ENCODE measurements at regions not wholly inside any gene's neighbourhood (a gene's known extent, or its start where the extent isn't known, plus 50 kb on each side); places are given as distances from the start of the nearest gene placed in this dataset.

DNA sequence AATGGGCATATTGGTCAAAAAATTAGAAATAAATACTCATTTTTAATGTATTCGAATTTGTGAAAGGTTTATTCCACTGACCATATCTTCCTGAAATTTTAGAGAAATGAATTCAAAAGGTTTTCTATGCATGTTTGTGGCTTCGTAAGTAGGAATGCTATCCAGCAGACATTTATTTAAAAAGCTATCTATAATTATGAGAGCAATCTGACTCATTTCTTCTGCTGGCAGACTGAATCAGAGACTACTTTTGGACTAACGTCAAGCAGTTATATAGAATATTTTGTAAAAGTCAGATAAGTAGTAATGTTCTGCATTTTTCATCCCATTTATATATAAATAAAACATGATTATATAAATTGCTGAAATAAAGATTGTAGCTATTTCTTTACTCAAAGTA lies 125.0 kb downstream of the SPCS3 start:
- Histone ChIP-seq H3K9me3 (ENCODE audit: control insufficient read depth, insufficient read depth, low read length) (no peaks in the 10 kb centered on the region), H3K4me3 (ENCODE audit: low read depth, low read length) (no peak overlapping the region), H3K27me3 (ENCODE audit: control insufficient read depth, insufficient read depth, low read length) (no peaks in the 10 kb centered on the region), H3K27ac (ENCODE audit: low read depth, low read length) (no peak overlapping the region)
- ChIA-PET POLR2A (no interaction called here), CTCF (no interaction called here)
- no peak for DNase-seq (ENCODE audit: low read depth, low spot score)
- TF ChIP-seq, protein P1, sequence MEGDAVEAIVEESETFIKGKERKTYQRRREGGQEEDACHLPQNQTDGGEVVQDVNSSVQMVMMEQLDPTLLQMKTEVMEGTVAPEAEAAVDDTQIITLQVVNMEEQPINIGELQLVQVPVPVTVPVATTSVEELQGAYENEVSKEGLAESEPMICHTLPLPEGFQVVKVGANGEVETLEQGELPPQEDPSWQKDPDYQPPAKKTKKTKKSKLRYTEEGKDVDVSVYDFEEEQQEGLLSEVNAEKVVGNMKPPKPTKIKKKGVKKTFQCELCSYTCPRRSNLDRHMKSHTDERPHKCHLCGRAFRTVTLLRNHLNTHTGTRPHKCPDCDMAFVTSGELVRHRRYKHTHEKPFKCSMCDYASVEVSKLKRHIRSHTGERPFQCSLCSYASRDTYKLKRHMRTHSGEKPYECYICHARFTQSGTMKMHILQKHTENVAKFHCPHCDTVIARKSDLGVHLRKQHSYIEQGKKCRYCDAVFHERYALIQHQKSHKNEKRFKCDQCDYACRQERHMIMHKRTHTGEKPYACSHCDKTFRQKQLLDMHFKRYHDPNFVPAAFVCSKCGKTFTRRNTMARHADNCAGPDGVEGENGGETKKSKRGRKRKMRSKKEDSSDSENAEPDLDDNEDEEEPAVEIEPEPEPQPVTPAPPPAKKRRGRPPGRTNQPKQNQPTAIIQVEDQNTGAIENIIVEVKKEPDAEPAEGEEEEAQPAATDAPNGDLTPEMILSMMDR (IDR thresholded peaks at IDR 0.05; ENCODE audit: low read depth, low read length), result no peak

DNA sequence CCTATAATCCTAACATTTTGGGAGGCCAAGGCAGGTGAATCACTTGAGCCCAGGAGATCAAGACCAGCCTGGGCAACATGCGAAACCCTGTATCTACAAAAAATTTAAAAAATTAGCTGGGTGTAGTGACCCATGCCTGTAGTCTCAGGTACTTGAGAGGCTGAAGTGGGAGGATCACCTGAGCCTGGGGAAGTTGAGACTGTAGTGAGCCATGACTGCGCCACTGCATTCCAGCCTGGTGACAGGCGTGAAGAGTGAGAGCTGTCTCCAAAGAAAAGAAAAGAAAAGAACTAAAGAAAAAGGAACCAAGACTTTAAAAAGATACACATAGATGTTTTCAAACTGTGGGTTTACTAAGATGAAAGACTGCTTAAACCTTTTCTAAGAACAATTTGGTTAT lies 129.0 kb downstream of the SPCS3 start:
- DNase-seq (ENCODE audit: low read depth, low spot score), result no peak
- CTCF ChIA-PET, result no interaction called here
- H3K9me3 ChIP-seq (ENCODE audit: control insufficient read depth, insufficient read depth, low read length), result no peaks in the 10 kb centered on the region

DNA sequence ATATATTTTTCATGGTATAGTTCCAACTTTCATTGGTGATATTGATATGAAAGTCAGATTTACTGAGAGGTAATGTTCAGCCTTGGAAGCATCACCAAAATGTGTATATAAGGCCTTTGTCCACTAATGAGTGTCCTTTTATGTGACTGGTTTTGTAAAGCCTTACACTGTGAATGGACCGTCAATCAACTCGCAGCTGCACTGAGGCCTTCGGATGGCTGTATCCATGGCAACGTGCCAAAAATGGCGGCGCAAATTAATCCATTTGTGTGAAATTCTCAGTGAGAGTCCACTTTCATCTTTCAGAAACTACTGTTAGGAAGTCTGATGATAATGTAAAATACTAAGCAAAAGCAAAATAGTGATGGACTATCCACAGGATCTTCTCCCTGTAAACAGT lies 131.7 kb downstream of the SPCS3 start:
- no peaks in the 10 kb centered on the region for H3K27me3 ChIP-seq (ENCODE audit: control insufficient read depth, insufficient read depth, low read length)
- H3K27ac ChIP-seq (ENCODE audit: low read depth, low read length), result no peak overlapping the region
- TF ChIP-seq, protein P1 (IDR thresholded peaks at IDR 0.05; ENCODE audit: low read depth, low read length), result no peak
- CTCF ChIA-PET, result no interaction called here
- no peaks in the 10 kb centered on the region for H3K9me3 ChIP-seq (ENCODE audit: control insufficient read depth, insufficient read depth, low read length)
- DNase-seq (ENCODE audit: low read depth, low spot score), result no peak
- H3K4me3 ChIP-seq (ENCODE audit: low read depth, low read length), result no peak overlapping the region
- POLR2A ChIA-PET, result no interaction called here

More for the DNA sequence above, 129.0 kb downstream of the SPCS3 start:
- POLR2A ChIA-PET, result no interaction called here
- TF ChIP-seq, protein P1 (IDR thresholded peaks at IDR 0.05; ENCODE audit: low read depth, low read length), result no peak
- no peak overlapping the region for H3K4me3 ChIP-seq (ENCODE audit: low read depth, low read length)
- H3K27me3 ChIP-seq (ENCODE audit: control insufficient read depth, insufficient read depth, low read length), result no peaks in the 10 kb centered on the region
- no peak overlapping the region for H3K27ac ChIP-seq (ENCODE audit: low read depth, low read length)

DNA sequence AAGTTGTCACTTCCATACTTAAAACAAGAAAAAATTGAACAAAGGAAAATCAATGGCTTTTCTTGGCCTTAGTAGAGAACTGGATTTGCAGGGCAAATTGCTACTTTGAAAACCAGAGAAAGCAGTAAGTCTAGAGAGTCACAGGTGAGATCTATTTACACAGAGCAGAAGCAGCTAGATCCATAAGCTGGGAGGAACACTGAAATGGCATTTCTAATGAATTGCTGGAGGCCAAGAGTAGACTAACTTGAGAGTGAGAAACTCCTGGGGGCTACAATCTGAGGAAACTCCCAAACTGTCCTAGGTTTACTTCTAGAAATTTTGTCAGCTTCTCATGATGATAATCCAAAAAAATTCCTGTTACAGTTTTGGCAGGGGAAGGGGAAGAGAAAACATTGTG lies 133.3 kb downstream of the SPCS3 start:
- DNase-seq (ENCODE audit: low read depth, low spot score), result no peak
- POLR2A ChIA-PET, result no interaction called here

DNA sequence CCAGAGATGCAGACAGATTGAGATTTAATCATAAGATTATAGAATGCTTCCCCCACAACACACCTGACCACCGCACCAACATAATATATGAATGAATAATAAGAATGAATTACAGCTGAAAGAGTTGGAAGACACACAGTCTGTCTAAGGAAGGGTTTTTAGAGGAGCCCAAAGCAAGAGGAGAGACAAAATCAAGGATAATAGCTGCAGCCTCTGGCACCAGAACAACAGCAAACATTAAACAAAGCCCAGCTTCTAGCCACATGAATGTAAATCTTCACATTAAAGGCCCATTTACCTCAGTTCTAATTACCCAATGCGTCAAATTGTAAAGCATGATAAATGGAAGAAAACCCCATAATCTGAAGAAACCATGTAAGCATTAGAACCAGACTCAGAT lies 133.9 kb downstream of the SPCS3 start:
- ChIA-PET POLR2A (no interaction called here), CTCF (no interaction called here)
- no peak for DNase-seq (ENCODE audit: low read depth, low spot score)
- no peak overlapping the region for H3K27ac ChIP-seq (ENCODE audit: low read depth, low read length)
- H3K27me3 ChIP-seq (ENCODE audit: control insufficient read depth, insufficient read depth, low read length), result no peaks in the 10 kb centered on the region
- H3K4me3 ChIP-seq (ENCODE audit: low read depth, low read length), result no peak overlapping the region
- TF ChIP-seq, protein P1 (IDR thresholded peaks at IDR 0.05; ENCODE audit: low read depth, low read length), result no peak
- H3K9me3 ChIP-seq (ENCODE audit: control insufficient read depth, insufficient read depth, low read length), result no peaks in the 10 kb centered on the region

More for the DNA sequence above, 133.3 kb downstream of the SPCS3 start:
- no peaks in the 10 kb centered on the region for H3K9me3 ChIP-seq (ENCODE audit: control insufficient read depth, insufficient read depth, low read length)
- no peak overlapping the region for H3K27ac ChIP-seq (ENCODE audit: low read depth, low read length)
- CTCF ChIA-PET, result interaction anchor here (1.1 kb wide), 1 partner anchor 10 kb away, joined by 3 read pairs; no protein-coding TSS in a partner anchor
- H3K4me3 ChIP-seq (ENCODE audit: low read depth, low read length), result no peak overlapping the region
- TF ChIP-seq, protein P1 (IDR thresholded peaks at IDR 0.05; ENCODE audit: low read depth, low read length), result no peak
- H3K27me3 ChIP-seq (ENCODE audit: control insufficient read depth, insufficient read depth, low read length), result no peaks in the 10 kb centered on the region

Data from AG04450 (cell line).